Gastroesophageal sphincter (tissue), 3 donors: ENCODE measurements at regions not wholly inside any gene's neighbourhood (a gene's known extent, or its start where the extent isn't known, plus 50 kb on each side); places are given as distances from the start of the nearest gene placed in this dataset.

ENCODE experiments used
- POLR2A ChIP-seq, 2 donors: fragments of 450-650 bp; IDR thresholded peaks; one replicate each; pipeline ENCODE4 v1.6.1; 2017; ENCODE audit warnings: antibody characterized with exemption in 2 of 2, mild to moderate bottlenecking in 2 of 2, moderate library complexity in 1 of 2
- POLR2AphosphoS5 ChIP-seq: sonication (generic); formaldehyde crosslinking; IDR thresholded peaks from one replicate; pipeline ENCODE4 v1.6.1; 2017; ENCODE audit warnings: antibody characterized with exemption
- TF ChIP-seq, protein P1 (sequence below), 4 experiments: fragments of 200-600 bp in 2 of 4; fragments of 450-650 bp in 2 of 4; sonication (generic) in 1 of 4; IDR thresholded peaks; one replicate each; pipeline ENCODE4 v1.5.1; 2017 to 2019; ENCODE audit warnings: antibody characterized with exemption in 4 of 4, mild to moderate bottlenecking in 2 of 4, moderate library complexity in 2 of 4

- TF ChIP-seq, protein P1, sequence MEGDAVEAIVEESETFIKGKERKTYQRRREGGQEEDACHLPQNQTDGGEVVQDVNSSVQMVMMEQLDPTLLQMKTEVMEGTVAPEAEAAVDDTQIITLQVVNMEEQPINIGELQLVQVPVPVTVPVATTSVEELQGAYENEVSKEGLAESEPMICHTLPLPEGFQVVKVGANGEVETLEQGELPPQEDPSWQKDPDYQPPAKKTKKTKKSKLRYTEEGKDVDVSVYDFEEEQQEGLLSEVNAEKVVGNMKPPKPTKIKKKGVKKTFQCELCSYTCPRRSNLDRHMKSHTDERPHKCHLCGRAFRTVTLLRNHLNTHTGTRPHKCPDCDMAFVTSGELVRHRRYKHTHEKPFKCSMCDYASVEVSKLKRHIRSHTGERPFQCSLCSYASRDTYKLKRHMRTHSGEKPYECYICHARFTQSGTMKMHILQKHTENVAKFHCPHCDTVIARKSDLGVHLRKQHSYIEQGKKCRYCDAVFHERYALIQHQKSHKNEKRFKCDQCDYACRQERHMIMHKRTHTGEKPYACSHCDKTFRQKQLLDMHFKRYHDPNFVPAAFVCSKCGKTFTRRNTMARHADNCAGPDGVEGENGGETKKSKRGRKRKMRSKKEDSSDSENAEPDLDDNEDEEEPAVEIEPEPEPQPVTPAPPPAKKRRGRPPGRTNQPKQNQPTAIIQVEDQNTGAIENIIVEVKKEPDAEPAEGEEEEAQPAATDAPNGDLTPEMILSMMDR (IDR thresholded peaks at IDR 0.05) = no peak
- TF ChIP-seq POLR2AphosphoS5 (no peak), POLR2A (IDR thresholded peaks at IDR 0.05) (no peak)
Measured at GRCh38 chr5:8289779-8290178, 420.8 kb downstream of the MTRR start.
